B cell (primary cell): ENCODE measurements at regions not wholly inside any gene's neighbourhood (a gene's known extent, or its start where the extent isn't known, plus 50 kb on each side); places are given as distances from the start of the nearest gene placed in this dataset.

Experiments used
- ATAC-seq: fragments of 200-7000 bp; cut with Tn5 transposase; one replicate; pipeline ENCODE4 v1.10.0; 2021; ENCODE audit warnings: low read depth, mild to moderate bottlenecking, moderate number of reproducible peaks, moderate library complexity
- CTCF ChIA-PET: fragments of 350-600 bp; sonication (Branson Sonifier 250); formaldehyde crosslinking; loops from one replicate; lab custom pipeline; 2021; ENCODE audit warnings: antibody characterized with exemption, inconsistent platforms; lab: Charles Lee
- POLR2A ChIA-PET: fragments of 350-600 bp; sonication (Branson Sonifier 250); formaldehyde crosslinking; loops from one replicate; lab custom pipeline; 2021; ENCODE audit warnings: antibody characterized with exemption; lab: Charles Lee
- DNase-seq: peaks from one replicate; pipeline ENCODE4 v3.0.0; 2013
- H2AFZ ChIP-seq: 2 replicates; pipeline ENCODE4 v1.6.1; 2012; ENCODE audit warnings: mild to moderate bottlenecking, low read depth, low read length; ENCODE audit not compliant: insufficient read depth, poor library complexity, severe bottlenecking
- H3K27ac ChIP-seq, 2 donors: 1 replicate in 1 of 2; 2 replicates in 1 of 2; pipeline ENCODE4 v1.5.1; 2012 to 2013; ENCODE audit warnings: low read length in 2 of 2, mild to moderate bottlenecking in 2 of 2, moderate library complexity in 1 of 2
- H3K27me3 ChIP-seq, 4 experiments: fragments of 200-600 bp in 1 of 4; sonication (generic) in 1 of 4; replicated peaks in 1 of 4; 1 replicate in 2 of 4; 2 replicates in 2 of 4; pipeline versions ENCODE4 v1.6.1 to v1.7.0; 2013 to 2016; ENCODE audit warnings: low read length in 3 of 4, mild to moderate bottlenecking in 2 of 4, mixed read lengths in 1 of 4, moderate library complexity in 1 of 4; ENCODE audit not compliant: insufficient read depth in 4 of 4, control insufficient read depth in 3 of 4; ENCODE audit errors: control extremely low read depth in 1 of 4
- H3K36me3 ChIP-seq, 2 experiments: replicated peaks in 1 of 2; 1 replicate in 1 of 2; 2 replicates in 1 of 2; pipeline versions ENCODE4 v1.6.1 to v1.7.1; 2013; ENCODE audit warnings: low read length in 1 of 2; ENCODE audit not compliant: insufficient read depth in 2 of 2, control insufficient read depth in 1 of 2; ENCODE audit errors: control extremely low read depth in 1 of 2, extremely low read depth in 1 of 2
- H3K4me1 ChIP-seq, 2 donors: fragments of 200-600 bp in 1 of 2; sonication (generic) in 1 of 2; 1 replicate in 1 of 2; 2 replicates in 1 of 2; pipeline versions ENCODE4 v1.5.1 to v1.6.1; 2013 to 2017; ENCODE audit warnings: low read length in 2 of 2; ENCODE audit not compliant: control insufficient read depth in 2 of 2, insufficient read depth in 2 of 2
- H3K4me2 ChIP-seq: replicated peaks from 2 replicates; pipeline ENCODE3; 2012; ENCODE audit warnings: mild to moderate bottlenecking, low read depth, low read length; ENCODE audit not compliant: poor library complexity, severe bottlenecking
- H3K4me3 ChIP-seq, 5 experiments: fragments of 200-600 bp in 1 of 5; sonication (generic) in 1 of 5; 1 replicate in 3 of 5; 2 replicates in 2 of 5; pipeline versions ENCODE4 v1.5.1 to v1.7.0; 2011 to 2016; ENCODE audit warnings: low read length in 4 of 5, mild to moderate bottlenecking in 4 of 5, low read depth in 2 of 5, control low read depth in 1 of 5, moderate library complexity in 1 of 5; ENCODE audit not compliant: insufficient read depth in 1 of 5; ENCODE audit errors: control extremely low read depth in 1 of 5, extremely low read depth in 1 of 5
- H3K79me2 ChIP-seq: fragments of 200-600 bp; sonication (generic); one replicate; pipeline ENCODE4 v1.6.0; 2016; ENCODE audit warnings: low read length; ENCODE audit not compliant: control insufficient read depth, insufficient read depth
- H3K9ac ChIP-seq: fragments of 200-600 bp; sonication (generic); 2 replicates; pipeline ENCODE4 v1.6.1; 2017; ENCODE audit warnings: mild to moderate bottlenecking, low read length, moderate library complexity
- H3K9me3 ChIP-seq, 3 donors: one replicate each; pipeline versions ENCODE4 v1.6.1 to v1.7.1; 2013; ENCODE audit warnings: low read length in 2 of 3; ENCODE audit not compliant: control insufficient read depth in 2 of 3, insufficient read depth in 1 of 3; ENCODE audit errors: control extremely low read depth in 1 of 3
- H4K20me1 ChIP-seq: 2 replicates; pipeline ENCODE4 v1.6.0; 2012; ENCODE audit warnings: mild to moderate bottlenecking, low read length; ENCODE audit not compliant: insufficient read depth, control insufficient read depth, poor library complexity, severe bottlenecking
- H3K27ac Mint-ChIP-seq: one replicate; pipeline ENCODE4 v1.8.0; 2021; ENCODE audit warnings: mixed read lengths
- H3K27me3 Mint-ChIP-seq: one replicate; pipeline ENCODE4 v1.8.0; 2021; ENCODE audit warnings: mixed read lengths
- H3K4me1 Mint-ChIP-seq: one replicate; pipeline ENCODE4 v1.8.0; 2021; ENCODE audit warnings: mixed read lengths
- H3K4me3 Mint-ChIP-seq: one replicate; pipeline ENCODE4 v1.8.0; 2021; ENCODE audit warnings: mixed read lengths
- H3K9me3 Mint-ChIP-seq: one replicate; pipeline ENCODE4 v1.8.0; 2022; ENCODE audit warnings: mixed read lengths; ENCODE audit not compliant: insufficient read depth
- CTCF ChIP-seq: fragments of 200-600 bp; IDR thresholded peaks from one replicate; pipeline ENCODE4 v1.8.0; 2022; ENCODE audit warnings: antibody characterized with exemption, mild to moderate bottlenecking
- EZH2 ChIP-seq: IDR thresholded peaks from 2 replicates; pipeline ENCODE4 v1.6.1; 2012; ENCODE audit warnings: borderline replicate concordance, low read depth, mild to moderate bottlenecking, moderate library complexity, low read length; ENCODE audit not compliant: insufficient read depth, poor library complexity, severe bottlenecking
- WGBS: methylation state at CpG from one replicate; pipeline ENCODE4 v1.1.5; 2013; ENCODE audit warnings: missing lambda C conversion rate; ENCODE audit not compliant: insufficient coverage; 5-methylcytosine and 5-hydroxymethylcytosine counted together
- intact Hi-C: fragments of 100-400 bp; cut with micrococcal nuclease; formaldehyde crosslinking; loops from one replicate; pipeline ENCODE4 v1.10.0; 2022

DNA sequence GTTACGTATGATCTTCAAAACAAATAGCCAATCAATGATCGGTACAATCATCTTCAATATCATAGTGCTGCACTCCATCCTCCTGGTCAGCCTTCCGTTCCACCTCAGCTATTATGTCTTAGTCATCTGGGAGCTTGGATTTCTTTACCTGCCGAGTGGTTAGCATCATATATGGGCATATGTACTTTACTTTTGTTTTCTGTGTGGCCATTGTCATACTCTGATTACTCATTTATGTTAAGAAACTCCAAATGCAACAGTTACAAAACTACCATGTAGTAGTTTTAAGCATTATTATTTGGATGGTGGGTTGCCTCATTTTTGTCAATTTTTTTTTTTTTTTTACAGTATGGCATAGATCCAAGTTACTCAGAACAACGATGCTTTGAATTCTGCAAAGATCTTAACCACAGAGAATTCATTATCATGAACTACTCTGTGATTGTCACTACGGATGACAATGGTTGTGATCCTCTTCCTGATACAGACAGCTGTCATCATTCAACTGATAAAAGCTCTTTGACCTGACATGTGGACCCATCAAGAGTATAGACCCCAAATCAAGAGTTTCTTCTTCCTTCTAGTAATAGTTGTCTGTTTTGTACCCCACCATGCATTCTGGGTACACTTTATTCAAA lies 52.1 kb upstream of the NME8 start:
- intact Hi-C loops = no loop called here
- Mint-ChIP-seq H3K27me3 (no peaks in the 10 kb centered on the region), H3K27ac (no peak overlapping the region), H3K4me1 (no peaks in the 10 kb centered on the region), H3K4me3 (no peak overlapping the region), H3K9me3 (peaks cover 2% of the 10 kb centered on the region)
- TF ChIP-seq CTCF = no peak
- no peak for TF ChIP-seq EZH2
- WGBS = no CpG with 5 or more reads among the region's 6 CpGs
- ATAC-seq (no peak), DNase-seq (no peak)
- CTCF ChIA-PET = interaction anchor here (1.3 kb wide), 1 partner anchor 10 kb away, joined by 3 read pairs; no protein-coding TSS in a partner anchor
- Histone ChIP-seq H4K20me1 (no peaks in the 10 kb centered on the region), H2AFZ (no peak overlapping the region), H3K9me3 (no peaks in the 10 kb centered on the region), H3K4me2 (no peak overlapping the region), H3K27me3 (no peaks in the 10 kb centered on the region), H3K27ac (no peak overlapping the region), H3K4me1 (no peaks in the 10 kb centered on the region), H3K36me3 (no peaks in the 10 kb centered on the region), H3K9ac (no peak overlapping the region), H3K79me2 (no peaks in the 10 kb centered on the region), H3K4me3 (no peak overlapping the region)
- POLR2A ChIA-PET = no interaction called here
